GM21515 (cell line): ENCODE measurements at regions not wholly inside any gene's neighbourhood (a gene's known extent, or its start where the extent isn't known, plus 50 kb on each side); places are given as distances from the start of the nearest gene placed in this dataset.
"Not testable (repeated sequence)": the region's sequence is repeated elsewhere in the genome, so short reads cannot be mapped to it uniquely, and the experiment has no call there.

Source experiments
- ATAC-seq: cut with Tn5 transposase; IDR thresholded peaks from one replicate; pipeline ENCODE4 v1.9.1; 2021; ENCODE audit not compliant: unreplicated experiment

- no peak for ATAC-seq
Observed at GRCh38 chr6:65996096-65996495, 289.1 kb upstream of the EYS start.

- ATAC-seq, result no peak
Observed at GRCh38 chr6:65989676-65990075, 282.6 kb upstream of the EYS start.

GRCh38 chr6:65988006-65988405, 281.0 kb upstream of the EYS start:
- ATAC-seq, result no peak

- ATAC-seq, result no peak
Observed at GRCh38 chr6:65984089-65984488, 277.1 kb upstream of the EYS start.

- ATAC-seq, result no peak
Observed at GRCh38 chr6:65979120-65979519, 272.1 kb upstream of the EYS start.

GRCh38 chr6:65971252-65971651, 264.2 kb upstream of the EYS start:
- ATAC-seq, result not testable (repeated sequence)

- ATAC-seq, result no peak
Observed at GRCh38 chr6:65964261-65964660, 257.2 kb upstream of the EYS start.

- ATAC-seq, result no peak
Observed at GRCh38 chr6:65955034-65955433, 248.0 kb upstream of the EYS start.

GRCh38 chr6:65948062-65948461, 241.0 kb upstream of the EYS start:
- ATAC-seq, result no peak

GRCh38 chr6:65943548-65943947, 236.5 kb upstream of the EYS start:
- ATAC-seq, result no peak

GRCh38 chr6:65943051-65943450, 236.0 kb upstream of the EYS start:
- ATAC-seq, result no peak

- ATAC-seq, result no peak
Observed at GRCh38 chr6:65938000-65938399, 231.0 kb upstream of the EYS start.

- no peak for ATAC-seq
Observed at GRCh38 chr6:65935412-65935811, 228.4 kb upstream of the EYS start.

GRCh38 chr6:65933390-65933789, 226.4 kb upstream of the EYS start:
- ATAC-seq, result no peak

- ATAC-seq, result no peak
Observed at GRCh38 chr6:65927141-65927540, 220.1 kb upstream of the EYS start.

- ATAC-seq, result no peak
Observed at GRCh38 chr6:65924411-65924810, 217.4 kb upstream of the EYS start.

GRCh38 chr6:65922049-65922448, 215.0 kb upstream of the EYS start:
- ATAC-seq, result no peak

- no peak for ATAC-seq
Observed at GRCh38 chr6:65908065-65908464, 201.0 kb upstream of the EYS start.

- ATAC-seq, result no peak
Observed at GRCh38 chr6:65903992-65904391, 197.0 kb upstream of the EYS start.

- ATAC-seq, result no peak
Observed at GRCh38 chr6:65900928-65901327, 193.9 kb upstream of the EYS start.

- no peak for ATAC-seq
Observed at GRCh38 chr6:65896140-65896539, 189.1 kb upstream of the EYS start.

- no peak for ATAC-seq
Observed at GRCh38 chr6:65876668-65877067, 169.6 kb upstream of the EYS start.

GRCh38 chr6:65852369-65852852, 145.4 kb upstream of the EYS start:
- ATAC-seq, result no peak

- ATAC-seq, result no peak
Observed at GRCh38 chr6:65830151-65830550, 123.1 kb upstream of the EYS start.
